HAP-1 (cell line): ENCODE measurements at regions not wholly inside any gene's neighbourhood (a gene's known extent, or its start where the extent isn't known, plus 50 kb on each side); places are given as distances from the start of the nearest gene placed in this dataset.
A peak's percentile ranks its signal among the peaks of the same experiment; 100 is the strongest.

Experiments used
- DNase-seq, 2 experiments: peaks; one replicate each; pipeline ENCODE4 v3.0.0-alpha.2; 2016 to 2020; ENCODE audit warnings: low spot score in 2 of 2
- H3K27me3 ChIP-seq: fragments of 250-450 bp; sonication (Bioruptor Pico); 2 replicates; pipeline ENCODE4 v1.5.1; 2020; ENCODE audit warnings: low read depth, mild to moderate bottlenecking, moderate library complexity
- H3K36me3 ChIP-seq: fragments of 250-450 bp; sonication (Bioruptor Pico); replicated peaks from 2 replicates; pipeline ENCODE4 v1.5.1; 2020; ENCODE audit warnings: mild to moderate bottlenecking
- H3K4me1 ChIP-seq: fragments of 250-450 bp; sonication (Bioruptor Pico); 2 replicates; pipeline ENCODE4 v1.5.1; 2020; ENCODE audit warnings: mild to moderate bottlenecking
- H3K4me3 ChIP-seq: fragments of 250-450 bp; sonication (Bioruptor Pico); 2 replicates; pipeline ENCODE4 v1.5.1; 2020; ENCODE audit warnings: mild to moderate bottlenecking, moderate library complexity
- H3K9me3 ChIP-seq: fragments of 250-450 bp; sonication (Bioruptor Pico); 2 replicates; pipeline ENCODE4 v1.5.1; 2020; ENCODE audit warnings: mild to moderate bottlenecking, moderate library complexity
- in situ Hi-C: fragments of 300-500 bp; cut with MboI; formaldehyde crosslinking; loops from 3 replicates; pipeline ENCODE4 v1.14.3; 2020; ENCODE audit warnings: low sequenced_read_pairs, inconsistent platforms, mixed read lengths

DNA sequence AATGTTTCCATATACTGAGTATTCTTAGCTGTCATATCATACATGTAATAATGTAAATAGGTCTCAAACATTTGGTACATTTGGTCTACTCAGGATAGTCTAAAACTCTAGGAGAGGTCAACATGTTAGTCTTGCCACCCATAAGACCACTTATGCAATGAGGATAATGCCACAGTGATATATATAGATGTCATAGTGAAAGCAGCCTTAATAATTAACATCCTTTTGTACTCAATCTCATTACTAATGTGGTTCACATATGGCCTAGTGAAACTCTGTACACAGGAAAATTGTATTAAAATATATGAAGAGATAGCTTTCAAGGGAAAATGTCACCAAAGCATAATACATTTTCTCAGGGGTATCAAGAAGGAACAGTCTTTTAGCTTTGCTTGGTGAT, 577.9 kb downstream of the TFAP2B start:
- no peak for DNase-seq
- in situ Hi-C loops, result no loop called here

DNA sequence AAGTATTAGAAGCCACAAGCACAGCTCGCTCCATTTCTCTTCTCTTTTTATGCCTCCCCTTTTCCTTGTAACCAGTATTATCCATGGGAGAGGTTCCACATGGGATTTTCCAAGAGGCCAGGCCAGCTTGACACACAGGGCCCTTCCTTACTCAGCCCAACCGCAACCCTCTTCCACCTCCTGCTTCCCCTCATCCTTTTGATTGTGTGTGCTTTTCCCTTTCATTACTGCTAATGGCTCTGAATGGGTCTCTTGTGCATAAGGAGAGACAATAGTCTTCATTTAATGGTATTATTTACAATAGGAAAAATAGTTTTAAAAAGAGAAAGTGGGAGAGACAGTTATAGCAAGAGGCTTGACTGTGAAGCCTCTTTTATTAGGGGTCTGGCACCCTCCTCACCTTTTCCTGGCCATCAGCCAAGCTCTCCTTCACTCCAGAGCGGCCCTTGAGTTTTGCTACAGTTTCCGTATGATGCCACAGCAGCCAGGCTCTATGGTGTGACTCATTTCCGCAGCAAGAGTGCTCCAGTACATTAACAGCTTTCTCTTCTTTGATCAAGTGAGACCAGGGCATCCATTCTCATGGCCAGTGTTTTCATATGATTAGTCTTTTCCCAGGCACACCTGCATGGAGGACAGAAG, 579.5 kb downstream of the TFAP2B start:
- no peaks in the 10 kb centered on the region for H3K36me3 ChIP-seq
- in situ Hi-C loops, result no loop called here
- no peaks in the 10 kb centered on the region for H3K27me3 ChIP-seq
- H3K4me3 ChIP-seq, result no peak overlapping the region
- H3K4me1 ChIP-seq, result no peaks in the 10 kb centered on the region
- no peaks in the 10 kb centered on the region for H3K9me3 ChIP-seq
- DNase-seq, result no peak

More for the DNA sequence above, 577.9 kb downstream of the TFAP2B start:
- Histone ChIP-seq H3K27me3 (no peaks in the 10 kb centered on the region), H3K4me3 (no peak overlapping the region), H3K4me1 (no peaks in the 10 kb centered on the region), H3K9me3 (no peaks in the 10 kb centered on the region), H3K36me3 (no peaks in the 10 kb centered on the region)

DNA sequence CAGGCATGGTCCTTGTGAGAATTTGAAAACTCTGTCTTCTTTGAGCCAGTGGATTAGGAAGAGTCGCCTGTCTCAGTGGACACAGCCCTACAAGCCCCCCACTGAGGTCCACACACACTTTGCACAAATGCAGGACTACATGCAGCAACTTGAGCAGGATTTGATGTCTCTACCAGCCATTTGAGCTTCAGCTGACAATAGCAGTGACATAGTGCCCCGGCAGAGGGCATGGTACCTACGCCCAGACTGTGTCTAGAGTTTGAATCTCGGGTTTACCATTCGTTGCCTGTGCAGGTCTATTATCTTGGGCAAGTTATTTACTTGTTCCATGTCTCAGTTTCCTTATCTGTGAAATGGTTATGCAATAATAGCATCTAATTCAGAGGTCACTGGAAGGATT, 580.1 kb downstream of the TFAP2B start:
- Histone ChIP-seq H3K27me3 (no peaks in the 10 kb centered on the region), H3K9me3 (no peaks in the 10 kb centered on the region), H3K36me3 (no peaks in the 10 kb centered on the region), H3K4me3 (no peak overlapping the region), H3K4me1 (no peaks in the 10 kb centered on the region)
- in situ Hi-C loops, result no loop called here
- peak in 1 of 2 experiments; percentile 7 for DNase-seq

DNA sequence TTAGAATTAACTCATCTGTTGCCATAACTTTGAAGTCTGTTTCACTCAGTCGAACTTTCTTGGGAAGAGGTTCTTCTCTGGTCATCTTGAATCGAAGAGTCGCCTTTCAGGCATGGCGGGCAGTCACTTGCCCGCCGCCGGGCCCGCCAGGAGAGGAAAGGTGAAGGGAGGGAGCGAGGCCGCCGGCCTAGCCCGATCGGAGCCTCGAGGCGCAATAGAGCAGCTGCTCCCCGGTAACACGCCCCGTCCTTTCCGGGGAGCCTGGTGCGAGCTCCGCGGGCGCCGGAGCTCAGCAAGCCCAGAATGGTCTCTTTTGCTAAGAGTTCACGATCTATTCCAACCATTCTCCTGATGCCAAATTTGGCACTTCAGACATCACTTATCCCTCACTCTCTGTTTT, 591.8 kb downstream of the TFAP2B start:
- in situ Hi-C loops, result no loop called here
- no peaks in the 10 kb centered on the region for H3K36me3 ChIP-seq
- H3K4me3 ChIP-seq, result no peak overlapping the region
- no peak for DNase-seq
- no peaks in the 10 kb centered on the region for H3K9me3 ChIP-seq
- no peaks in the 10 kb centered on the region for H3K4me1 ChIP-seq
- H3K27me3 ChIP-seq, result no peaks in the 10 kb centered on the region

DNA sequence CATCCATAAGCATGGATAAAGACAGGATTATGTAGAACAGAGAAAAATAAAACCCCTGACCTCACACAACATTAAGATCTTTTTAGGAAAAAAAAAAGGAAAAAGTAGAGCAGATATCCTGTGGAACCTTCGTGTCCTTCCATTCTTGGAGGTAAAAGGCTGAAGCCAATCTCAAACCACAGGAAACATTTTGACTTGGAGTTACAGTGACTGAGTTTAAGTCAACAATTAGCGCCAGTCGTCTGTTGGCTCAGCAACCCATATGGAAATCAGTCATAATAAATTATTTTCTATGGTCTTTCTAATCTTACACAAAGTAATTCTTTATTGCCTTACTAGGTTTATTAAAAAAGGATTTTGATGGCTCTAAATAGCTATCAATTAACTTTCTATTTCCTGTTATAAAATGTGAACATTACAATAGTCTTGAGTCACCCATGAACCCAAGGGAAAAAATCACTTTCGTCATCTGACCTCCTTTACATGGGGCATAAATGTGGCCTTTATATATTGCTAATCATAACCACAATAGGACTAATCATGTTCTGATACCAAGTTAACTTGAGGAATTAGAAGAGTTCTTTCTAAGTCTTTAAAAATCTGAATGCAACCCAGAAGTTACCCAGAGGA, 592.9 kb downstream of the TFAP2B start:
- in situ Hi-C loops, result no loop called here
- no peak for DNase-seq
- Histone ChIP-seq H3K36me3 (no peaks in the 10 kb centered on the region), H3K9me3 (no peaks in the 10 kb centered on the region), H3K4me3 (no peak overlapping the region), H3K4me1 (no peaks in the 10 kb centered on the region), H3K27me3 (no peaks in the 10 kb centered on the region)

DNA sequence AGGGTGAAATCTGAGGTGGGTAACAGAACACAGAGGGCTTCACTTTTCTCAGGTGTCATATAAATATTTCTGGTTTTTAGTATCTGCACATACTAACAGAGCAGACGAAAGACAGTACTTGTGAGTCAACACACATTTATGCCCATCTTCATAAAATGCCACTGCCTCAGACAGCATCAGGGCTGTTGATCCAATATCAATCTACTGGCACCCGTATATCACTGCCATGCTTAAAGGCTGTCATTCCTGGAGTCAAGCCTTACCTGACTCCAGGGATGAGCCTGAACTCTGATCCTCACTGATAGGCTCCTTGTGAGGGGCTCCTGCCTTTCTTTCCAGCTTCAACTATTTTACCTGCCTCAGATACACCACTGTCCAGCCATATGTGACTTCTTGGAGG, 595.7 kb downstream of the TFAP2B start:
- no peaks in the 10 kb centered on the region for H3K4me1 ChIP-seq
- DNase-seq, result no peak
- in situ Hi-C loops, result no loop called here
- no peaks in the 10 kb centered on the region for H3K36me3 ChIP-seq
- no peaks in the 10 kb centered on the region for H3K9me3 ChIP-seq
- H3K4me3 ChIP-seq, result no peak overlapping the region
- H3K27me3 ChIP-seq, result no peaks in the 10 kb centered on the region

DNA sequence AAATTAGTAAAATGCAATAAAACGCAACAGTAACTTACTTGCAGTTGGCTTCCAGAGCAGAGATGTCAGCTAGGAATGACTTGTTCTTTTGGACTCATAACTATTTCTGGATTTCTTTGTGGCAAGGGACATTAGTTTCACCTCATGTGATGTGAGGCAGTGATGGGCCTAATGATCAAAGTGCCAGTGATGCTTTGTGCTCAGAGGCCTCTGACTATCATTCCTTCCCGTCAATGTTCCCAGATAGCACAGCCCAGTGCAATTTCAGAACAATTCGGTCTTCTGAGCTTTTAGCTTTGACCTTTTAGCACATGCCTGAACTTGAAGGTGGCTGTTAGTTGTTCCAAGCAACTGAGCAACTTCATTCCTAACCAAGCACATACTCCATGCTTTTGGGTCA, 596.8 kb downstream of the TFAP2B start:
- Histone ChIP-seq H3K27me3 (no peaks in the 10 kb centered on the region), H3K9me3 (no peaks in the 10 kb centered on the region), H3K4me1 (no peaks in the 10 kb centered on the region), H3K4me3 (no peak overlapping the region), H3K36me3 (no peaks in the 10 kb centered on the region)
- in situ Hi-C loops, result no loop called here
- DNase-seq, result no peak

DNA sequence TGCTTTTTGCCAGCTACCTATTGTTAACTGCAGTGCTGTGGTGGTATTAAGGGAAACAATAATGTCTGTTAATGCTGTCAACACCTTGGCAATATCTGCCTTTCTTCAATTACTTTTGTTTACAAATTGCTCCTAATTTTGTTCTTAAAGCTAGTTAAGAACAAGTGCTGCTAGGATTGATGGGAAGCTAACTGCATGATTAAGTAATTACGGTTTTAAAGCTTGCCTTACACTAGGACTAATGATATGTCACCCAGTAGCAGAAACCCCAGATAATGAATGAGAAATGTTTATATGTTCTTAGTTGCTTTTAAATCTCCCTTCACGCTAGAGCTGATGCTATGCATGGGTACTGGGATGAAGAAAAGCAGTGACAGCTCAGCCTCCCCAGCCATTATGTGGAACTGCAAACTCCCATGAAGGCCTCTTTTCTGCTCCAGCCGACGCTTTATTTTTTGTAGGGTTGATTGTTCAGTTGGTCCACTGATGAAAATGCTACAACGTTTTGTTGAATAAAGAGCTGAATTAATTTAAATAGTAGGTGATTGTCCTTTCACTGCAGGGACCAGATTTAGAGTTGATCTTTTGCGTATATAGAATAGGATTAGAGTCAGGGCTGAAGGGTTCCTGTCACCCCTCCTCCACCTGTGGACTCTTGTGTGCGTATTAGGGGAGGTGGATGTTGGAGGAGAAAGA, 610.5 kb downstream of the TFAP2B start:
- no peak overlapping the region for H3K4me3 ChIP-seq
- no peaks in the 10 kb centered on the region for H3K27me3 ChIP-seq
- no peaks in the 10 kb centered on the region for H3K36me3 ChIP-seq
- in situ Hi-C loops, result no loop called here
- H3K9me3 ChIP-seq, result no peaks in the 10 kb centered on the region
- DNase-seq, result no peak
- H3K4me1 ChIP-seq, result no peaks in the 10 kb centered on the region

DNA sequence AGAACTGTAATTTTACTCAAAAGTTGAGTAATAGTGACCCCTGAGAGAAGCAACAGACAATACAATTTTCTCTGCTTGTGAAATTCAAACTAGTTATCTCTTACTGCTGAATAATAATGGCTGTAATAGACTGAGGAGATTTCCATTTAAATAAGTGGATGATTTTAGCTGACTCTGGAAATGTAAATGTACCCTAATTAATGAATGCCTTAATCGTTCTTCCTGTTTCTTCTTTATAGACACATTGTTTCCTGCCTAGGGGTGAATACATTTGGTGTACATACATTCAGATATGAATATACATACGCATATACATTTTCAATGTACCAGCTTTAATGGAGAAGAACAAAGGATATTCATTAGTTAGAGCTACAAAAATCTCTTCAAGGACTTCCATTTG, 611.9 kb downstream of the TFAP2B start:
- Histone ChIP-seq H3K4me3 (no peak overlapping the region), H3K4me1 (no peaks in the 10 kb centered on the region)
- in situ Hi-C loops, result no loop called here

DNA sequence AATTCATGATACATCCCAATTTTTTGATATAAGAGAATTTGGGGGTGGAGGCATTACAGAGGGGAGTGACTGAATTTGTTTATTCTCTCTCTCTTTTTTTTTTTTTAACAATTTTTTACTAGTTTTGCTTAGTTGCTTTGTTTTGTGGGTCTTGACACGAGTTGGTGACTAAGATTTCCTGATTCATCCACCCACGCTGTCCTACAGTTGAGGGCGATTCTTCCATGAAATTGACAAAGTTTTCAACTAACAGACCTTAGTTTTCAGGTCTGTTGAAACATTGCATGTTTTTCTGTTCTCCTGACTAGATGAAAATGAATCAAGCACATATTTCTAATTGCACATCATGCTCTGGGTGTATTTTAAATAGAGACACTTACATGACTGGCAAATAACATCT, 613.8 kb downstream of the TFAP2B start:
- Histone ChIP-seq H3K36me3 (no peaks in the 10 kb centered on the region), H3K9me3 (no peaks in the 10 kb centered on the region), H3K4me1 (no peaks in the 10 kb centered on the region), H3K4me3 (no peak overlapping the region), H3K27me3 (no peaks in the 10 kb centered on the region)
- in situ Hi-C loops, result no loop called here
- DNase-seq, result no peak

More for the DNA sequence above, 611.9 kb downstream of the TFAP2B start:
- peak in 1 of 2 experiments; percentile 24 for DNase-seq
- Histone ChIP-seq H3K27me3 (no peaks in the 10 kb centered on the region), H3K36me3 (no peaks in the 10 kb centered on the region), H3K9me3 (no peaks in the 10 kb centered on the region)

DNA sequence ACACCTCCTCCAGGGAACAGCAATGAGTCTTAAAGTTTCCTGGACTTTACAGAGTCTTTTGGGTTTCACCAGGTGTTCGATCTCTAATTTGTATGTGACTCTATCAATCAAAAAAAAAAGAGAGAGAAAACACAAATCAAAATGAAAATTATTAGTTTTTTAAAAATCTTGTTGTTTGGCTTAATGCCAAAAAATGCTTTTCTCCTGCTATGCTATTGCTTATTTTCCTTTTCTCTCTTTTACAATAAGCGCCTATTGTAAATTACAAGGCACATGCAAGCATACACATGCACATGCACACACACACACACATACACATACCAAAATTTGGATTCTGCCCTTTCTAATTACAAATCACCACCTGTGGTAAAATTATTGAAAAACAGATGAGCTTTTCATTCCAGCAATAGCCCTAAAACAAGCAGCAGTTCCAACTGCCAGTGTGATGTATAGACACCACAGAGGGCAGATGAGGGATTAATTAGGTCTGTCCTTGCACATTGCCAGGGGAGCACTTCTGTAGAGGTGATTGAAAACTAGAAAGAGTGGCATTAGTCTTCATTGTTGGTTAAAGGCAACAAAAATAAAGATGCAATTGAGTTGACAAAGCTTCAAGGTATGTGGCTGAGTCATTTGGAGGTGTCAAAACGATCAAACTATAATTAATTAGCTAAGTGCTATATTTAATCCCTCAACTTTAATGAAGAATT, 631.7 kb downstream of the TFAP2B start:
- in situ Hi-C loops, result no loop called here
- DNase-seq, result no peak
- H3K4me1 ChIP-seq, result no peaks in the 10 kb centered on the region
- no peaks in the 10 kb centered on the region for H3K27me3 ChIP-seq
- H3K9me3 ChIP-seq, result no peaks in the 10 kb centered on the region
- no peaks in the 10 kb centered on the region for H3K36me3 ChIP-seq
- H3K4me3 ChIP-seq, result no peak overlapping the region

DNA sequence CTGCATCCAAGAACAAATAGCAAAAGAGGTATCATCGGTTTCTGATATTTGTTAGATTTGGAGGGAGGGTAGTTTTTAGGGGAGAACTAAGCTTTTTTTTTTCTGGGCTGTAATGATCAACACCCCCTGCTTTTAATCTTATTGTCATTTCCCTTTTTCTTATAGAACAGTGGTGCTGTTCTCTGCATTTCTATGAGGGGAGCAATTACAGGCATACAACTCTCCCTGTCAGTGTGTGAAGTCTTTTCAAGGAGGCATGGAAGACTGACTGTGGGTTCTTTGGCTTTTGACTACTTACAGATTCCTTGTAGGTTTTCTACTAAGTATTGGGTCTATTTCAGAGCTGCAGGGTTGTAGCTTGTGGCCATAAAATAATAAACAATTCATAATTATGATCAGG, 632.3 kb downstream of the TFAP2B start:
- no peaks in the 10 kb centered on the region for H3K4me1 ChIP-seq
- in situ Hi-C loops, result no loop called here
- H3K9me3 ChIP-seq, result no peaks in the 10 kb centered on the region
- H3K36me3 ChIP-seq, result no peaks in the 10 kb centered on the region
- no peak for DNase-seq
- H3K27me3 ChIP-seq, result no peaks in the 10 kb centered on the region
- H3K4me3 ChIP-seq, result no peak overlapping the region

DNA sequence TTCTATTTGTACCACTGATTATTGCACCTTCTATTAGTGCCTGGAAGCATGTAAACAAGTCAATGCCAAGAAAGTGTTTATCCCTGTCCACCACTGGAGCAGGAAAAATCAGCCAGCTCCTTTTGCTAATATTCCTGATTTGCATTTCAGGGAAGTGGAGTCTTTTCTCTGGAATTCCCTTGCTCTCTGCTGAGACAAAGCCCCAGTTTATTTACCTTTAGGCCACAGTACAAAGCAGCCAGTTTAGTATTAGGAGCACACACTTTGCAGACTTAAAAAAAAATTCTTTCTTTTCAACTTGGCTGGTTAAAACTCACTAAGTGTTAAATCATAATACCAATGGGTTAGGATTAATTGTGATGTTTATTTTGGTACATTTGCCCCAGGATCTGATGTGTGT, 631.1 kb downstream of the PKHD1 start:
- no peak for DNase-seq
- in situ Hi-C loops, result no loop called here
- Histone ChIP-seq H3K4me3 (no peak overlapping the region), H3K36me3 (no peaks in the 10 kb centered on the region), H3K4me1 (no peaks in the 10 kb centered on the region), H3K27me3 (no peaks in the 10 kb centered on the region), H3K9me3 (no peaks in the 10 kb centered on the region)

DNA sequence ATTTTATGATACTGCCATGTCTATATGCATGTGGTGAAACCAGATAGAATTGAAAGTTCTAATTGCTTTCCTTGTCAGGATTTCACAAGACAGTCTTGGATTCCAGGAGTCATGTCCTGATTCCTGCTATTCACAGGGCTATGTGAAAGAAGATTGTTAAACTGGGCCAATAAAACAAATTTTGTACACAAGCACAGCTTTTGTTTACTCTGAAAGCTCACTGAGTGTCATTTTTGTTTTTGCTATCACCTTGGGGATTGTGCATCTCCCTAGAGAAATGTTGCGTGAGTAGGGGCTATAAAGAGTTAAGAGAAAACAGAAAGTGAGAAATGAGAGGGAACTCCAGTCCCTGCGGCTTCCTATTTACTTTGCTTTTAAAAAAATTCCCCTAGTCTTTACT, 627.5 kb downstream of the PKHD1 start:
- in situ Hi-C loops, result no loop called here
- H3K4me3 ChIP-seq, result no peak overlapping the region
- H3K4me1 ChIP-seq, result no peaks in the 10 kb centered on the region
- DNase-seq, result no peak
- no peaks in the 10 kb centered on the region for H3K9me3 ChIP-seq
- no peaks in the 10 kb centered on the region for H3K27me3 ChIP-seq
- H3K36me3 ChIP-seq, result no peaks in the 10 kb centered on the region
